HG03439 (cell line): ENCODE measurements at regions not wholly inside any gene's neighbourhood (a gene's known extent, or its start where the extent isn't known, plus 50 kb on each side); places are given as distances from the start of the nearest gene placed in this dataset.

Experiments used
- ATAC-seq: cut with Tn5 transposase; IDR thresholded peaks from one replicate; pipeline ENCODE4 v1.9.1; 2021; ENCODE audit warnings: mild to moderate bottlenecking, moderate library complexity; ENCODE audit not compliant: unreplicated experiment

DNA sequence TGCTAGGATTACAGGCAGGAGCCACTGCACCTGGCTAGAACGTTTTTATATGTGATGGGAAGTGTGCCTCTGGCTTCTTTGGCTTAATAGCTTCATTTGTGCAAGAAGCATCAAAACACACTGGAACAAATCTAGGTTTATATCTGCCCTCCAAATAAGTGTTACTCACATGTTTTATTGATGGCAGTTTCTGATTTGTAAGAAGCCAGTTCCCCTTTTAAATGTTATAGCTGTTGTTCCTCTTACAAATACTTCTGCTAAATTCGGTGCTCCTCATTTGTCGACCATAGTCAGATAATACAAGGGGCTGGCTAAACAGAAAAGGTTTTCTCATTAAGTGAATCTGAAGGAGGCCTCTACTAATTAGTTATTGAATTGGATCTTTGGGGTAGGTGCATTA lies 307.1 kb upstream of the SEMA6D start:
- no peak for ATAC-seq

DNA sequence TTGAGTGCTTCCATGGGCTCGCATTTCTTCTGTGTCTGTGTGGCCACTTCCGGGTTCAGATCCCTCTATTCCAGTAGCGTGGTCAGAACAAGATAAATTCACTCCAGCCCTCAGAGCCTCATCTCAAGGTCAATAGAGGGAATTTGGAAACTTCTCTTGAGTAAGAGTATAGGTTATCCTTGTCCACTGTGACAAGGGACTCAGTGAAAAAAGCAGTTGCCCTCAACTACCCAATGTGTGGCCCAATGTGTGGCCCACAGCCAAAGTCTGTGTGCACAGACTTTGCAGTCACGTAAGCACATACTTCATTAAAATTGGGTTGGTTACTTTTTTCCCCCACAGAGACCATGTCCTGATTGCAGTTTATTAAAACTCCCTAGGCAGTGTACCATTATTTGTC lies 305.6 kb upstream of the SEMA6D start:
- no peak for ATAC-seq

- ATAC-seq, result no peak
Measured at GRCh38 chr15:47412136-47412535, 305.2 kb upstream of the SEMA6D start.

DNA sequence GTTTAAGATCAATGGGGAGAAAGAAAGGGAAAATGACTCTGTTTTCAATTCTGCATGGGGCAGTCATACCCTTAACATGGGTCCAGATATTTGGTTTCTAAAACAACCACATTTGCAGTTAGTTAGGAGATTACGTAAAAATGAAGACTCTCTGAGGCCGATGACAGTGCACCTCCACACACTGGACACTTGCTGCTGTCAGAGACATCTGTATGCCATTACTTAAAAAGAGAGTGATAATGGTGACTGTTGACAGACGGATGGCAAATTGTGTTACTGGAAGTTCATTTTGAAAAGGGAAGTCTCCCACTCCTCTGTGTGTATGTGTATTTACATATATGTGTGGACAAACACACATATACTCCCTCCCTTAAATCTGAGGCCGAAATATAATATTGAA lies 304.5 kb upstream of the SEMA6D start:
- no peak for ATAC-seq

- ATAC-seq, result no peak
Measured at GRCh38 chr15:47414207-47414606, 303.1 kb upstream of the SEMA6D start.

DNA sequence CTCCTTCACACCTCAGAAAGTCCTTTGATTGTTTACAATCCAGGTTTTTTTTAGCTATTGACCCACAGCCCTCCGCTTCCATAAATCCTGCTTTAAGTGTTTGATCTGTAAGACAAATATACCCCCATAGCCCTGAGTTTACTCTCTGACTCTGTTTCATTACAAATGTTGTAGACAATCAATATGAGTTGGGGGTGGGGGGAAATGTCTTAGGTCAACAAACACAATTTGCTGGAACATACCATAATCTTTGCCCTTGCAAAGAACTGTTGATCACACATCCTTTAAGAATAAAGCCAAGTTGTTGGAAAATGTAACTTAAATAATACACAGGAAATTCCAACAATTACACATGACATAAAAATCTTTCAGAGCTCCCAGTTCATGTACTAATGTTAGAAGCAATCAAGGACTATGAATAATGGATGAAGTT lies 301.8 kb upstream of the SEMA6D start:
- ATAC-seq, result no peak

- ATAC-seq, result no peak
Measured at GRCh38 chr15:47422881-47423665, 294.2 kb upstream of the SEMA6D start.

DNA sequence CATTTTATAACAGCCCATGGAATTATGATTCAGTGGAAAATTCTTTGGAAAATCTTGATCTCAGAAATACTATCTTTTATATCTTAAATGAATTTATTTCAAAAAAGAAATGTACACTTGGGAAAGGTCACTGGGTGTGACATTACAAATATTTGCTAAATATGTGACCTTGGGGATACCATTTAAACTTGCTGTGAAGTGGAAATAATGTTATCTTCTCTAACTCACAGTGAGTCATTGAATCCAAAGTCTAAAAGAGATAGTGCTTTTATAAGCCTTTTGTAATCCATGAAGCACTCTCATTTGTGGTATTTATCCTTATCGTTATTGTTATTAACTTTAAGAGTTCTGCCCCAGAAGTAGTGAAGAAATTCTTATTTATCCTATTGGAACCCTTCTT lies 289.8 kb upstream of the SEMA6D start:
- no peak for ATAC-seq

- ATAC-seq, result no peak
Measured at GRCh38 chr15:47429376-47429775, 287.9 kb upstream of the SEMA6D start.

- no peak for ATAC-seq
Measured at GRCh38 chr15:47431501-47431900, 285.8 kb upstream of the SEMA6D start.

DNA sequence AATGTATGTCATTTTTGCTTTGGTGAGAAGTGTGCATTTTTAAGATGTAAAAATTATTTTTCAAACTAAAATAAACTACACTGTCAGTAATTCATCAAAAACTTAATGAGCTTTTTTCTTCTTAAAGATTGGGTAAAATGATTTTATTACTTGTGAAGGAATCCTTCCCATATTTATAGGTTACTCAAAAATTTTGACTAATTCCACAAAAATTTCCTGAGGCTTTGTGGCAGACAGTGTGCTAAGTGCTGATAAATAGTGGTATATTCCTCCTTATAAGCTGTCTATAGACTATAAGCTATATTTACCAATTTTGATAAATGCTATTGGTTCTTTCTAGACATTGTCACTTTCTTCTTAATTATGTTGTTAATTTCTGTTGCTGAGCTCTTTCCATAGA lies 284.5 kb upstream of the SEMA6D start:
- no peak for ATAC-seq

DNA sequence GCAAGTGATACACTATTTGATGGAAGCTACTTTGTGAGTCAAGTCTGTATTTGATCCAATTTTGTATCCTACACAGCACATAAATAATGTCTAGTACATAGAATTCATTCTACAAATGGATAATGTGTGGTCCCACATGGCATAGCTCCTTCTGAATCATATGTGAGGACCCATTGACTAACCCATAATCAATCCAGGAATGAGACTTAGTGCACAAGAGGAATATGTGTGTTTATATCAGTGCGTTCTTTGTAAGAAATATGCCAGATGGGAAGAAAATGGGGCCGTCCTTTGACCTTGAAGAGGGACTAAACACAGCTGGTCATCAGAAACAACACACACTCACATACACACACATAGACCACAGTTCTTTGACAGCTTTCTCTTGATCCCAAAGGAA lies 282.7 kb upstream of the SEMA6D start:
- no peak for ATAC-seq

DNA sequence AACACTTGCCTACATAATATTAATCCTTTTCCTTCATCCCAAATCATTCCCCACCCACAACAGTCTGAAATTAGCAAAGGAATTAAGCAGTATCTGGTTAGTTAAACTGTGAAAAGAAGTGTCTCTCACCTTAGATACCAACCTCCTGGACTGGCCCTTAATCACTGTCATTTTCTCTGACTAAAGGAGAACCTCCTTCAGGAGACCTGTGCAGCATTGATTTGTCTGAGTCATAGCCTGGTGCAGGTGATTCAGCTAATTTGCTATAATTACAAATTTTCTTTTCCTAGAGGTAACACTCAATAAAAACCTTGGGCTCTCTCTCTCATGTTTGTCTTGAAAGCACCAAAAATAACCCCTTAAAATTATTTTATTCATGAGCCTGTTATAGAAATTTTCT lies 279.8 kb upstream of the SEMA6D start:
- no peak for ATAC-seq

- ATAC-seq, result no peak
Measured at GRCh38 chr15:47439146-47440111, 277.9 kb upstream of the SEMA6D start.

DNA sequence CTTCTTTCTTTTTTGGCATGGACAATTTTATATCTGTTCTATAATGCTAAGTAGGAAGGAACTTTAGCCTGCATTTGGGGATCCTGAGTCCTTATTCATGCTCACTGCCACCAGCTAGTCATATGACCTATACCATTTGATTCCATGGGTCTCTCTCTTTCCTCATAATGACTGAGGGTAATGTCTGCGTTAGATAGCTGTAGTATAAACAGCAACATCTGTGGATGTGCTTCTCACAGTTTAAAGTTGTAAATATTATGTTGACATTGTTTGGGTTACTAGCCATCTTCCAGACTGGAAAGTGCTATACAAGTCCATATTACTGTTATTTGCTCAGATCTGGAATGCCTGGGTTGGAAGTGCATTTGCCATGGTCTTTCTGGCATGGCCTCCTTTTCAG lies 274.9 kb upstream of the SEMA6D start:
- no peak for ATAC-seq

DNA sequence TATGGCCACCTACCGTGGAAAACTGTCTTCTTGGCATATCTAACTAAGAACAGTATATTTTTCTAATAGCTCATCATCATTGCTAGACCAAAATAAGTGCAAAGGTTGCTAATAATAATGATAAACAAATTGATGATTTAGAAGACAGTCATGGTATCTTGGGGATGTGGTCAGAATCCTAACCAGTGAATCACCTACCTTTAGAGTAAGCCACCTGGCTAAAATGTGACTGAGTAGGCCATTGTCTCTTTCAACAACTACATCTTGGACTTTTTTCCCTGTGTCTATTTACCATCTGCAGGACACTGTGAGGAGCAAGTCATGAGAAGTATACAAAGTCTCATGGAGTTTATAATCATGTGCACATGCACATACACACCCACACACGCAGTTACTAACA lies 273.5 kb upstream of the SEMA6D start:
- ATAC-seq, result no peak

DNA sequence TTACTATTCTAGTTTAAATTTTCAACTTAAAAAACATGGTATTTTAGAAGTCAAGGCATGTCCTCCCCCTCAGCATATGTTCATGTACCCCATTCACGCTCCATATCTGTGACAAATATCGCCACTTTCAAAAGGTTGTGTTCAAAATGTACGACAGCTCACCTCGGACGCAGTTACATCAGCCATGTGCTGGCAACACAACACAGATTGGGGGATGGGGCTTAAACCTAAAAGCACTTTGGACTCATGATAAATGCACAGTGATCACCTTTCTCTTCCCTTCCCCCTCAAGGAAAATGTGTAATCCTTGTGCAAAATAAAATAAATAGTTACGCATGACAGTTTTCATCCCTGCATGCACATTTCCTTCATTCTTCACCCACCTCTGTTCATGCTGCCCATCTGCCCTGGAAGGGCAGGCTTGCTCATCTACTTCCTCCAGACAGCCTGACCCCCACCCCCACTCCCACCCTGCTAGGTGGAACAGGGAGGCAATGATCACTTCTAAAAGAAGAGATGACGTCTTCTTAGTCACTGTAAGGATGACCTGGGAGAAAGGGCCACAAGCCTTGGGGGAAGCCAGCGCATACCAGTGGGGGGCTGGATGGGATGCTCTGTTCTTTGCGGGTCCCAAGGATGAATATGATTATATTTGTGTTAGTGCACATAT lies 271.4 kb upstream of the SEMA6D start:
- ATAC-seq, result no peak

DNA sequence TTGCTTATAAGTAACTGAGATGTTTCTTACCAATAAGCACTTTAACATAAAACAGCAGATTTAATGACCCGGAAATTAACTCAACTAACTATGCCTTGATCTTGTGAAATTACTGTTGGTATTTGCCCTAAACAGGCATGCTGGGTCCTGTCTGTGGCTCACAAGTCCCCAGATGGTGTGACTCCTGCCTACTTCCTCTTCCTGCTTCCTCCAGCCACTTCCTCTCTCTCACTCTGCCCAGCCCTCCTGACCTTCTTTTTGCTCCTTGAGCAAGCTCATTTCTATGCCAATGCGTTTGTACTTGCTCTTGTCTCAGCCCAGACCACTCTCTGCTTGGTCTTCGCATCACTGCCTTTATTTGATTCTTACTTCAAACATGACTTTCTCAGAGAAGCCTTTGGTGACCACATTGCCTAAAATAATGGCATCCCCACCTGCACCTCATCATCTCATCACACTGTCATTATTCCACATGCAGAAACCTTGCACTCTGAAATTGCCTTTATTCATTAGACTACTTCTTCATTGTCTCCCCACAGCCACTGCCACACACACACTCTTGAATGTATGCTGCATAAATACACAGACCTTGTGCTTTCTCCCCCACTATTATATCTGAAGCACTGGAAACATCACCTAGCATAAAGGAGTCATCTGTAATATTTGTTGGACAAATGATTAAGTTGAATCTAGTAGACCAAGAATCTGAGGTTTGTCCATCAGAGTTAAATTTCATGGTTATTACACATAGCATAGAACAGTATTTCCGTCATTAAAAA lies 256.3 kb upstream of the SEMA6D start:
- ATAC-seq, result no peak

- no peak for ATAC-seq
Measured at GRCh38 chr15:47461652-47462141, 255.6 kb upstream of the SEMA6D start.

- no peak for ATAC-seq
Measured at GRCh38 chr15:47466357-47466756, 250.9 kb upstream of the SEMA6D start.

GRCh38 chr15:47470983-47471382 lies 246.3 kb upstream of the SEMA6D start:
- ATAC-seq, result no peak
